Ovary (tissue), 1 donor: ENCODE measurements at regions not wholly inside any gene's neighbourhood (a gene's known extent, or its start where the extent isn't known, plus 50 kb on each side); places are given as distances from the start of the nearest gene placed in this dataset.

Experiments
- EP300 ChIP-seq: sonication (generic); formaldehyde crosslinking; IDR thresholded peaks from one replicate; pipeline ENCODE4 v1.6.1; 2017; ENCODE audit warnings: antibody characterized with exemption
- POLR2A ChIP-seq: fragments of 450-650 bp; IDR thresholded peaks from one replicate; pipeline ENCODE4 v1.6.1; 2017; ENCODE audit warnings: antibody characterized with exemption, mild to moderate bottlenecking, moderate library complexity

- no peak for TF ChIP-seq EP300
- TF ChIP-seq POLR2A = no peak
Observed at GRCh38 chr20:48538856-48539255, 288.9 kb downstream of the PREX1 start.
